GM18502 (cell line): ENCODE measurements at regions not wholly inside any gene's neighbourhood (a gene's known extent, or its start where the extent isn't known, plus 50 kb on each side); places are given as distances from the start of the nearest gene placed in this dataset.

ENCODE experiments used
- ATAC-seq: cut with Tn5 transposase; IDR thresholded peaks from one replicate; pipeline ENCODE4 v1.9.1; 2021; ENCODE audit warnings: mild to moderate bottlenecking; ENCODE audit not compliant: unreplicated experiment, poor library complexity

DNA sequence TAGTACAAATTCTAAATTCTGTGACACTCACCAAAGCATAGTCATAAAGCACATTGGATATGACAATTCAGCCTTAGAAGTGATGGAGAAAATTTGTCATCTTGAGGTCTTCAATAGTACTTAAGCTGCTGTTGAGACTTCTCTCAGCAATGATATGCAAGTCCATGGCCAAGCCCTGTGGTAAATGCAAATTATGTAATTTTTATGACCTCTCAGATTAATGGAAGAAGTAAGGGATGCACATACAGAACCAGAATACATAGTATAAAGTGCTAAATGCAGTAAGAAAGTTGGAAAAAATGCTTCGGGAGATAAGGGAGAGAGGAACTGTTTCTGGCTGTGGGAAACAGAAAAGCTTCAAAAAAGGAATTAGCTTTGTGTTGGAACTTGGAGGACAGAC lies 700.7 kb downstream of the RNF144B start:
- no peak for ATAC-seq

DNA sequence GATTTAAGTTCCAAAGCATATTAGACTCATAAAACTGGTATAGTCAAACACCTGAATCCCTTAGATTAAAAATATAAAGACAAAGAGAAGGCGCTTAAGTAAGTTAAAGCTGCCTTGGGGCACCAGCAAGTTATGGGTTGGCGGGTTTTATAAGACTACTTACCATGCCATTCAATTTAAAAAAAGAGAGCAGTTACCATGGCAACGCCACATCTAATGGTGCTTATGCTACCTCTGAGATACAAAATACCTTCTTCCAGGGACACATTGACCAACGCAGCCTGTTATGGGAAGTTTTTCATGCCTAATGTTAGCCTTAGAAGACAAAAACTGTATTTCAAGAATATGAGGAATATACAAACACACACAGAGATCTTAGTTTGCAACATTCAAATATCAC lies 713.6 kb downstream of the RNF144B start:
- no peak for ATAC-seq

DNA sequence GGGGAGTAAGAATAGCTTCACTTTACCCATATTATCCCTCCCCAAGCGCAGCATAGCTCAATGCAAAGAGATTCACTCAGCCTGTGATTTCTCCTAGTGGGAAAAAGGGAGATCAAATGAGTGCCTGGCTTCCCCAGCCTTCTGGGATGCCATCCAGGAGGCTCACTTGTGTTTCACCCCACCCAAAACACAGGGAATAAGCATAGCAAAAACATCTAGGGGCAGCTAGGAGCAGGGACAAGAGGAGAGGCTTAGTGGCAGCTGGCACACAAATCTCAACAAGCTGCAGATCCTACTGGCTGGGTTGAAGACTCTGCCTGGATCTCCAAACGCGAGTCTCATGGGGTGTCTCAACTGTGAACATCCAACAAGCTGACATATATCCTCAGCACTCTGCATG lies 715.8 kb downstream of the RNF144B start:
- ATAC-seq: no peak

DNA sequence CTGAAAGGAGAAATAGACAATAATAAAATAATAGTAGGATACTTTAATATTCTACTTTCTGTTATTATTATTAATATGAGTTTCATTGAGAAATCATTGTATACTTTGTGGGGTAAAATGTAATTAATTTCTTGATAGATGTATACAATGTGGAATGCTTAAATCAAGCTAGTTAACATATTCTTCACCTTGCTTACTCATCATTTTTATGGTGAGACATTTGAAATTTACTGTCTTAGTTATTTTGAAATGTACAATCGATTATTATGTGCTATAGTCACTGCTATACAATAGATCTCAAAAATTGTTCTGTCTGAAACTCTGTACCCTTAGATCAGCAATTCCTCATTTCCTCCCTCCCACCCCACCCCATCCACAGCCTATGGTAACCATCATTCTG lies 720.3 kb downstream of the RNF144B start:
- no peak for ATAC-seq

DNA sequence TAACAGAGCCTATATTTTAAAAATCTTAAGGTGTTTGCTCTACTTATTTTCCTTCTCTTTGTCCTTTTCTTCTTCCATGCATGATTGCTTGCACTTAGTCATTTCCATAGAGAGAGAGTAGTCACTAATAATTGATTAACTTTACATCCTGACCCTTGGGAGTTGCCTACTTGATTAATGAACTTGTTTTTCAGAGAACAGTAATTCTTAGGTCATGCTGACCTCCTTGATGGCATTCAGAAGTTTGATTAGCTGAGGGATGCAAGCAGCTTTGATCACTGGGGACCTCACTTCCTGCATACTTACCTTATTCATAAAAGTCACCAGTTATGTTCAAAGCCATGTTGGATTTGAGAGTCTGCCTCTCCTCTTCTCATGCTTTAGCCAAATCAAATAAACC lies 715.6 kb upstream of the ID4 start:
- ATAC-seq: no peak

DNA sequence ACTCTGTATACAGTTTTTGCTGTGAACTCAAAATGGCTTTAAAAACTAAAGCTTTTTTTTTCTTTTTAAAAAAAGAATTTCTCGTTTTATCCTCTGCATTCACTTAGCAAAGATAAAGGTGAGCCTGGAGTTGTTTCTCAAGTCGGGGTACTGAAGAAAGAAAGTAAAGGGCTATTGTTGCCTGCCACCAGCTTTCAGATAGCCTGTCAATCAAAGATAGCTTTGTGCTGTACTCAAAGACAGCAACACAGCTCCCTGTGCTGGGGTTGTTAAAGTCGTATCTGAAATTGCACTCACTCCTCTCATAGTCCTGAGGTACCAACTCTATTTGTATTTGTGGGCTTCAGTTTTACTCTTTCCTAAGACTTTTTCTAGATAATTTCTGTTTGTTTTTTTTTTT lies 710.1 kb upstream of the ID4 start:
- ATAC-seq: no peak

GRCh38 chr6:19128701-19129100 lies 708.5 kb upstream of the ID4 start:
- no peak for ATAC-seq

DNA sequence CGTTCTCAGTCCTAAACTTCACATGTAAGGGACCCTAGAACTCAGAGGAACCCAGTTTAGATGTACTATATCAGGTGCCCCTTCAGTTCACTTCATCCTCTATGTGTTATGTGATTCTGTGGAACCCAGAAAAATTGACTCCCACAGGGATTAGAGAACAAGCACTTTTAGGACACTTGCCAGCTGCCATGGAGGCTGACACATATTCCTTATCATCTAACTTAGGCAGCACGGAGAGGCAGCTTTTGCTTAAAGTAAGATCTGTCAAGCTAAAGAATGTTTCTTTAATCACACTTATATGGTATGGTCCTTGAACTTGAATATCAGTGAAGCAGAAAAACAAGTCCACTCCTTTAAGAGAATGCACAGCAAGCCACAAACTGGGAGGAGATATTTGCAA lies 701.5 kb upstream of the ID4 start:
- ATAC-seq: no peak

GRCh38 chr6:19137505-19137904 lies 699.7 kb upstream of the ID4 start:
- ATAC-seq: no peak

DNA sequence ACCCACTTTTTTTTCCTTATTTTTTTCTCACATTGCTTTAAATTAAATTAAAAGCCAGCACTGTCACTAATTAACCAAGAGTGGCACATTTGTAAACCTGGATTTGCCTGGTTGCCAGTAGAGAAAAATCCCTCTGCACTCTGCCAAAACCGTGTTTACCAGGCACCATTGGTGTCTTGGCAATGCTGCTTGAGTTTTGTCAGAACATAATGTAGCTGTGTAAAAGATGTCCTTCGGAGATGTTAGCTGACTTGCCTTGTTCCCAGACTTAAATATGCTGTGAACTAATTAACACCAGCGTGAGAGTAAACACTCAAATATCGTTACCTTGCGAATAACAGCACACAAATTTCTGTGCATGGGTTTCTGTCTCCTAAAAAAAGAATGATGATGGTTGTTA lies 694.9 kb upstream of the ID4 start:
- ATAC-seq: no peak

GRCh38 chr6:19150307-19150706 lies 686.9 kb upstream of the ID4 start:
- ATAC-seq: no peak

DNA sequence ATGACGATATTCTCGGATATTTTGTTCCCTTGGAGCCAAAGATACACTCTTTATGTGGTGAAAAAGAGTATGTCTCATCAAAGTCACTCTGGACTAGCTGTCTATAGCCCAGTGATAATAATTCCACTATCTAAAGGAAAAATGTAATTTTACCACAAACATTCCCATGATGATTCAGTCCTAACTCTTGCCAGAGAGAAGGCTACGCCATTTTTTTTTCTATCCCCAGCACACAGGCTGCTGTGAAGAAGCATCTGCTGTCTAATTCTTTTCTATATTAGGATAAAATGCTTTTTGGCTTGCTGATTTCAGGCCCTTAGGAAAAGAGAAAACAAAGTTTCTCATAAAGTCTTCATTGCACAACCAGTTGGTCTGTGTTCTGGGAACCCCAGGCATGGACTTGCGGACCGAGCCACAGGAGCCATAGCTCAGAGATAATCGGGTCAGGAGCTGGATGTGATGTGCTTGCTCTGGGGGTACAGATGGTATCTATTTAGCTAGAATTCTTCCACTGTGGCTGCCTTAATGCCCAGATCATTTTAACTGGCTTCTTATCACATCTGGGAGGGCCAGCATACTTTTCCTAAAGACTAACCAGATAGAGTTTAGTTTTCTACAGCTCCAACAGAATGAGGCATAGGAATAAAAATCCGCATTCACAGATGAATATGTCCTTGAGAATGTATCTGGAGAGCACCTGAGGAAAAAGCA lies 683.7 kb upstream of the ID4 start:
- no peak for ATAC-seq

- no peak for ATAC-seq
Measured at GRCh38 chr6:19153981-19154295, 683.2 kb upstream of the ID4 start.

GRCh38 chr6:19156443-19156842 lies 680.7 kb upstream of the ID4 start:
- ATAC-seq: no peak

- ATAC-seq: no peak
Measured at GRCh38 chr6:19157486-19157885, 679.7 kb upstream of the ID4 start.

DNA sequence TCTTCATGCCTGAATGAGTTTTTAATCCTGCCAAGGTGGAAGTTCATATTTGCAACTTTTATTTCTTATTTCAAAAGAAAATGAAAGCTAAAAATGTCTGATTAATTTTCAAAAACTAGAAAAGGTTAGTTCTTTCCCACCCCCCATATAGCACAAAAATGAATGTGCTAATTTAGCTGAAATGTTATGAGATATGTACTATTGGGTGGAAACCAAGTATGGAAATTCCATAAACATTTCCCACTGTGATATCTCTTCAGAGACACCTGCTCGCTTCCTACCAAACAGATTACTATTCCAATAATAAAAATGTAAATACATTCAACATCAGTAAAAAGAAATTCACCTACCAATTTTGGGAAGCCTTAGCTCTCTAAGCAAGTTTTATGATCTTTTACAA lies 678.6 kb upstream of the ID4 start:
- no peak for ATAC-seq

GRCh38 chr6:19159089-19159488 lies 678.1 kb upstream of the ID4 start:
- no peak for ATAC-seq

DNA sequence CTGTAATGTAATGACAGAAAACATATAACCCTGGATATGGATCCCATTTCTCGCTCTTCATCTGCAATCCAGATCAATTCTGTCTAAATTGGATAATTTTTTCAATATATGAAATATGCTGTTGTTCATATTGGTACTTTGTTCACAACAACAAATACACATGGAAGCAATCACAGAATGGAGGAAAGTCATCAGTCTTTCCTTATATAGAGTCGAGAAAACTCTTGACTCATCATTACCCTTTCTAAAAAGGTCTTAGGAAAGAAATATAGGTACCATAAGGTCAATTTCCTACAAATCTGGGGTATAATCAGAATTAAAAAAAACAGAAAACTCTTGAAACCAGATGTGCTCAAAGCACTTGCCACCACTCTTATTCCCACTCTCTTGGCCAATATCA lies 677.6 kb upstream of the ID4 start:
- no peak for ATAC-seq

DNA sequence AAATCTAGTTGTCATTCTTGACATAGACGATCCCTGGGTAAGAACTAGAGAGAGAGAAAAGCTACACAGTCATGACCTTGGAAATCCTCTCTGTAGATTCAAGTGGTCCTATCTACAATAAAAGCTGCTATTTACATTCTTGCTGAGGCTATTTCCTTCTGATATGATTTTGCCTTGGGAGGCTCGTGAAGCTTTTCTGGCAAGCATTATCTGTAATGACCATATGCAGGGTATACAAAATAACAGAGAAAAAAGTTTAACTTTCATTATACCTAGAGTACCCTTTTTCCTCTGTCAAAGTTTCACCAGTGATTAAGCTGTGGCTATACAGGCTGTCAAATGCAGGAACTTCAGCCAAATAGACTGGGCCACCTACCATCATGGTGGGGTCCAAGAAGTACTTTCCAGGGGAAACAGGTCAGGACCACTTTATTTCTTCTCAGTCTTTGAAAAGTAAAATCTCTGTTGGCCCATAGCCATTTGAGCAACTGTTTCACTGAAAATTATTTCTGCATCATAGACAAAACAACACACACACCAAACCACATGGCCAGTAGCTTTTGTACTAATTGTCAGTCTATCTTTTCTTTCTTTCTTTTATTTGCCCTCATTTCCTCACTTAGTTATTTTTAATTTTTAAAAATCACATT lies 677.0 kb upstream of the ID4 start:
- no peak for ATAC-seq

GRCh38 chr6:19167251-19167650 lies 669.9 kb upstream of the ID4 start:
- ATAC-seq: no peak

DNA sequence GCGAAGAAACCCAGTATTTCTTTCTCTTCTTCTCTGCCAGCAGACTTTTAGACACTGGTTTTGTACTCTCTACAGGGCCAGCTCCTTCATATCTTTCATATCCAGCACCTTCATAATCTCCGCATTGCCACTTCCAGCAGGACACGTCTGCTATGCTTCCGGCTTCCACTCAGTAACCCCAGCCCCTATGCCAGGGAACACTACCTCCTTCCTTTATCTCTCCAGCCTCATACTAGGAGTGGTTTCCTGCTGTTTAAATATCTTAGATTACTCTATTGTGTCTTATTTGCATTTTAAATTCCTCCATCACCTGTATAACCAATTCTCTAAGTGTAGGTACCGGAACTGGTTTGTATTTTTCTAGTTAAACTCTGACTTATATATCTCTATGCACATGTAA lies 667.8 kb upstream of the ID4 start:
- ATAC-seq: no peak

DNA sequence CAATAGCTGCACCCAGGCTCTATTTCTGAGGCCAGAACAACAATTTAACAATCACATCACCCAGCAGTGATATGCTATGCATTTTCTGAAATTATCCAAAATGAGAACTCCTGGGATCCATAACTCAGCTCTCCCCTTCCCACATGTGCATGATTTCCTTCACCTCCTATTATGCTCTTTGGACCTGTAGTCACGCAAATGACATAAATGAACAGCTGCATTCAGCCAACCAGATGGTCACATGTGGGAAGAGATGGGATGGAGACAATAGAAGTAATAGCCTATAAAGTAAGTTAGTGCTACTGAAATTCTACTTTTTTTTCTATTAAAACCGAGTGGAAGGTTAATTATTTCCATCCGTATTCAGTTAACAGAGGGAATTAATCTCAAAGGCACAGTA lies 662.1 kb upstream of the ID4 start:
- no peak for ATAC-seq
